SU-DHL-6 (cell line): ENCODE measurements at regions not wholly inside any gene's neighbourhood (a gene's known extent, or its start where the extent isn't known, plus 50 kb on each side); places are given as distances from the start of the nearest gene placed in this dataset.

Experiments used
- H2AFZ ChIP-seq: fragments of 200-600 bp; sonication (generic); 2 replicates; pipeline ENCODE4 v1.6.1; 2014; ENCODE audit warnings: low read depth, mild to moderate bottlenecking, moderate library complexity, mixed read lengths, antibody characterized with exemption, low read length; ENCODE audit not compliant: severe bottlenecking
- H3F3A ChIP-seq: fragments of 200-600 bp; shearing (Covaris generic); 2 replicates; pipeline ENCODE4 v1.6.0; 2016; ENCODE audit warnings: antibody characterized with exemption, mild to moderate bottlenecking; ENCODE audit not compliant: insufficient read depth
- H3K27ac ChIP-seq: fragments of 200-600 bp; sonication (generic); 2 replicates; pipeline ENCODE4 v1.5.1; 2016; ENCODE audit warnings: low read depth, mild to moderate bottlenecking, low read length, moderate library complexity, mixed read lengths
- H3K27me3 ChIP-seq: fragments of 200-600 bp; sonication (generic), shearing (Covaris generic); 2 replicates; pipeline ENCODE4 v1.6.0; 2014; ENCODE audit warnings: mild to moderate bottlenecking, low read length
- H3K36me3 ChIP-seq: fragments of 200-600 bp; sonication (generic); 2 replicates; pipeline ENCODE4 v1.6.1; 2014; ENCODE audit warnings: mild to moderate bottlenecking, low read length, mixed read lengths
- H3K4me2 ChIP-seq: fragments of 300-600, 200-600 bp; shearing (Covaris generic), sonication (generic); 2 replicates; pipeline ENCODE4 v1.6.0; 2014; ENCODE audit warnings: low read length, low read depth, mild to moderate bottlenecking; ENCODE audit not compliant: poor library complexity, severe bottlenecking
- H3K4me3 ChIP-seq: fragments of 200-600 bp; sonication (generic); 2 replicates; pipeline ENCODE4 v1.5.1; 2014; ENCODE audit warnings: antibody characterized with exemption, low read length, mild to moderate bottlenecking, mixed read lengths; ENCODE audit not compliant: insufficient read depth, poor library complexity, severe bottlenecking
- H3K79me2 ChIP-seq: fragments of 200-600 bp; sonication (generic); 2 replicates; pipeline ENCODE4 v1.6.1; 2014; ENCODE audit warnings: mild to moderate bottlenecking, low read length, moderate library complexity; ENCODE audit not compliant: insufficient read depth
- H3K9ac ChIP-seq: fragments of 200-600 bp; sonication (generic); 2 replicates; pipeline ENCODE4 v1.7.0; 2014; ENCODE audit warnings: mild to moderate bottlenecking, low read length
- H3K9me2 ChIP-seq: fragments of 200-600 bp; sonication (generic); replicated peaks from 2 replicates; pipeline ENCODE4 v1.6.1; 2014; ENCODE audit warnings: low read length; ENCODE audit not compliant: insufficient read depth
- H3K9me3 ChIP-seq: fragments of 200-600 bp; sonication (generic); 2 replicates; pipeline ENCODE4 v1.6.1; 2014; ENCODE audit warnings: low read length, mixed read lengths; ENCODE audit not compliant: insufficient read depth
- H4K20me1 ChIP-seq: fragments of 200-600 bp; sonication (generic); 2 replicates; pipeline ENCODE4 v1.6.1; 2014; ENCODE audit warnings: low read depth, mild to moderate bottlenecking, antibody characterized with exemption, low read length, moderate library complexity, mixed read lengths
- CTCF ChIP-seq: fragments of 200-600 bp; sonication (generic); IDR thresholded peaks from one replicate; pipeline ENCODE4 v1.5.1; 2017; ENCODE audit warnings: antibody characterized with exemption, mild to moderate bottlenecking, low read length, moderate library complexity; ENCODE audit not compliant: insufficient read depth, poor library complexity, severe bottlenecking
- EZH2phosphoT487 ChIP-seq: fragments of 200-600 bp; sonication (generic), shearing (Covaris generic); conservative IDR thresholded peaks from 2 replicates; pipeline ENCODE4 v1.6.1; 2018; ENCODE audit warnings: mild to moderate bottlenecking, antibody characterized with exemption, low read length, moderate library complexity, mixed read lengths

DNA sequence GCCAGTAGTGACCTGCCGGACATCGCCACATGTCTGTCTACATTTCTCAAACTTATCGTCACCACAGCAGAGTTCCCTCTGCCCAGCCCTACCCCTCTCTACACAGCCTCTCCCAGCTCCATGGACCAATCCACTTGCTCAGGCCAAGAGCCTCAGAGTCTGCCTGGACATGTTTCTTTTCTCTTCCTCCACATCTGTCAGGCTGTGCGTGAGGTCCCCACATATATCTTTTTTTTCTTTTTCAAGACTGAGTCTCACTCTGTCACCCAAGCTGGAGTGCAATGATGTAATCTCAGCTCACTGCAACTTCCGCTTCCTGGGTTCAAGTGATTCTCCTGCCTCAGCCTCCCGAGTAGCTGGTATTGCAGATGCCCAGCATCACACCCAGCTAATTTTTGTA, 62.7 kb upstream of the GGTA1 start:
- Histone ChIP-seq H3K27ac (no peak overlapping the region), H3K9ac (no peak overlapping the region)

DNA sequence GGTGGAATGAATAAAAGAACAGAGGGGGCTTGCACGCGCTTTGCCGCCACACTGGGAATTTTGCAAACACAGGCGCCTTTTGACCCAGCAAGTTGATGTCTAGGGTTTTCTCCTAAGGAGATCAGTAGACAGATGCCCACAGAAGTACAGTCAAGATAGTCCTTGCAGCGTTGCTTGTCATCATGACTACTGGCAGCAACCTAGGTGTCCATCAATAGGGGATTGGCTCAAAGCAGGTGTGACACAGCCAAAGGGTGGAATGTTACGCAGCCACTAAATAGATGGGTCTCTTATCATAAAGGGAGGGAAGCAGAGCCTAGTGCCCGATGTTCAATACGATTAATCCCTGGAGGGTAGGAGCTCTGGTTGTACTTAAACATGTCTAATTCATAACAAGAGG, 63.8 kb upstream of the GGTA1 start:
- H3K27me3 ChIP-seq = no peaks in the 10 kb centered on the region
- no peak overlapping the region for H3K4me3 ChIP-seq
- H3K36me3 ChIP-seq = no peaks in the 10 kb centered on the region
- H4K20me1 ChIP-seq = no peaks in the 10 kb centered on the region
- no peak overlapping the region for H2AFZ ChIP-seq
- H3K9ac ChIP-seq = no peak overlapping the region
- no peak overlapping the region for H3K27ac ChIP-seq
- H3K9me2 ChIP-seq = no peaks in the 10 kb centered on the region
- no peaks in the 10 kb centered on the region for H3K9me3 ChIP-seq
- no peaks in the 10 kb centered on the region for H3K79me2 ChIP-seq
- TF ChIP-seq CTCF = no peak
- TF ChIP-seq EZH2phosphoT487 = no peak
- H3F3A ChIP-seq = no peaks in the 10 kb centered on the region
- no peak overlapping the region for H3K4me2 ChIP-seq

More for the DNA sequence above, 62.7 kb upstream of the GGTA1 start:
- H3K4me2 ChIP-seq = no peak overlapping the region
- H3K27me3 ChIP-seq = no peaks in the 10 kb centered on the region
- H3K4me3 ChIP-seq = no peak overlapping the region
- H3K36me3 ChIP-seq = no peaks in the 10 kb centered on the region
- no peaks in the 10 kb centered on the region for H4K20me1 ChIP-seq
- H3K9me3 ChIP-seq = no peaks in the 10 kb centered on the region
- TF ChIP-seq CTCF = no peak
- TF ChIP-seq EZH2phosphoT487 = no peak
- no peaks in the 10 kb centered on the region for H3F3A ChIP-seq
- H3K9me2 ChIP-seq = no peaks in the 10 kb centered on the region
- H2AFZ ChIP-seq = no peak overlapping the region
- no peaks in the 10 kb centered on the region for H3K79me2 ChIP-seq

- H3K36me3 ChIP-seq = no peaks in the 10 kb centered on the region
- no peak overlapping the region for H3K4me2 ChIP-seq
- no peaks in the 10 kb centered on the region for H3F3A ChIP-seq
- no peaks in the 10 kb centered on the region for H4K20me1 ChIP-seq
- no peak overlapping the region for H3K9ac ChIP-seq
- H3K9me2 ChIP-seq = no peaks in the 10 kb centered on the region
- TF ChIP-seq EZH2phosphoT487 = no peak
- TF ChIP-seq CTCF = no peak
- no peaks in the 10 kb centered on the region for H3K27me3 ChIP-seq
- H3K9me3 ChIP-seq = no peaks in the 10 kb centered on the region
- no peaks in the 10 kb centered on the region for H3K79me2 ChIP-seq
- no peak overlapping the region for H2AFZ ChIP-seq
- no peak overlapping the region for H3K27ac ChIP-seq
- no peak overlapping the region for H3K4me3 ChIP-seq
Measured at GRCh38 chr9:121563881-121564460, 64.3 kb upstream of the GGTA1 start.
